ENCODE measurements at regions not wholly inside any gene's neighbourhood (a gene's known extent, or its start where the extent isn't known, plus 50 kb on each side); places are given as distances from the start of the nearest gene placed in this dataset.

GRCh38 chr4:56169061-56169460 is 218.2 kb downstream of the AASDH start:
- TF ChIP-seq CTCF (IDR thresholded peaks at IDR 0.05; ENCODE audit: control extremely low read depth in 1 of 3, insufficient read depth in 1 of 3, low read depth in 1 of 3, low read length in 3 of 3) (no peak), ZNF274 (IDR thresholded peaks at IDR 0.05; ENCODE audit: borderline replicate concordance, extremely low read depth, low read length) (no peak), BCL11A (IDR thresholded peaks at IDR 0.05; ENCODE audit: low read depth in 2 of 2, low read length in 2 of 2) (no peak)
